ENCODE measurements at regions not wholly inside any gene's neighbourhood (a gene's known extent, or its start where the extent isn't known, plus 50 kb on each side); places are given as distances from the start of the nearest gene placed in this dataset.

- TF ChIP-seq ZBTB26 (CRISPR knock-in tag; IDR thresholded peaks at IDR 0.05; ENCODE audit: borderline replicate concordance) (peak; percentile 88; the same call in 1 of the 2 replicates), FOXP1 (IDR thresholded peaks at IDR 0.05) (no peak), FOXP1 (CRISPR knock-in tag; IDR thresholded peaks at IDR 0.05) (peak; percentile 46; the same call in 1 of the 2 replicates), BRCA1 (CRISPR knock-in tag; IDR thresholded peaks at IDR 0.05) (no peak), CREB3 (CRISPR knock-in tag; IDR thresholded peaks at IDR 0.05) (no peak), SRSF4 (IDR thresholded peaks at IDR 0.05; ENCODE audit: low read depth, low read length, poor library complexity, severe bottlenecking) (no peak), E2F2 (CRISPR knock-in tag; IDR thresholded peaks at IDR 0.05; ENCODE audit: borderline replicate concordance) (no peak), ZBTB3 (CRISPR knock-in tag; IDR thresholded peaks at IDR 0.05; ENCODE audit: borderline replicate concordance, low read depth) (no peak), MIXL1 (CRISPR knock-in tag; IDR thresholded peaks at IDR 0.05) (no peak)
- CTCF ChIA-PET (ENCODE audit: low intra/inter-chr PET ratio, low total read pairs) = no interaction called here
- Histone ChIP-seq H3K27me3 (ENCODE audit: control insufficient read depth in 1 of 2, insufficient read depth in 2 of 2, low read length in 2 of 2) (no peaks in the 10 kb centered on the region), H3K4me1 (ENCODE audit: insufficient read depth, low read length) (no peaks in the 10 kb centered on the region), H3K4me3 (replicated peaks in 1 of 3; ENCODE audit: insufficient read depth in 1 of 3, low read depth in 2 of 3, low read length in 3 of 3) (no peak overlapping the region), H3K36me3 (replicated peaks in 1 of 2; ENCODE audit: control insufficient read depth in 1 of 2, insufficient read depth in 2 of 2, low read length in 2 of 2) (no peaks in the 10 kb centered on the region), H3K4me2 (ENCODE audit: low read depth, low read length) (no peak overlapping the region), H2AFZ (ENCODE audit: low read length) (no peak overlapping the region), H4K20me1 (ENCODE audit: insufficient read depth, low read length) (no peaks in the 10 kb centered on the region), H3K9ac (ENCODE audit: insufficient read depth, low read depth, low read length) (no peak overlapping the region), H3K9me3 (ENCODE audit: low read length) (no peaks in the 10 kb centered on the region), H3K79me2 (ENCODE audit: insufficient read depth, low read length) (no peaks in the 10 kb centered on the region), H3K27ac (ENCODE audit: extremely low read length, insufficient read depth, low read length) (no peak overlapping the region)
- ATAC-seq (peak; percentile 71), DNase-seq (ENCODE audit: low spot score) (peak; percentile 15), FAIRE-seq (no peak)
- in situ Hi-C loops (cut with HindIII; ENCODE audit: extremely low pct_ligation_motif_present, low pct_unique_long_range_greater_than_20kb) = no loop called here
- POLR2A ChIA-PET = no interaction called here
- intact Hi-C loops (cut with micrococcal nuclease; ENCODE audit: unreplicated experiment) = no loop called here
- no TSS peak for BruUV-seq (replicated peaks)
Observed at GRCh38 chr2:66059332-66059731, 375.6 kb upstream of the MEIS1 start.
